ENCODE measurements at regions not wholly inside any gene's neighbourhood (a gene's known extent, or its start where the extent isn't known, plus 50 kb on each side); places are given as distances from the start of the nearest gene placed in this dataset.
A peak's percentile ranks its signal among the peaks of the same experiment; 100 is the strongest.
"Not testable (repeated sequence)": the region's sequence is repeated elsewhere in the genome, so short reads cannot be mapped to it uniquely, and the experiment has no call there.

- DNase-seq, result no peak
These were observed 115.7 kb upstream of the EPB41L4A start for GRCh38 chr5:112534611-112535255.

- no peak for DNase-seq
These were observed 116.3 kb upstream of the EPB41L4A start for GRCh38 chr5:112535356-112535755.

GRCh38 chr5:112544558-112544957, 125.5 kb upstream of the EPB41L4A start:
- DNase-seq, result not testable (repeated sequence)

- DNase-seq, result no peak
These were observed 128.0 kb upstream of the EPB41L4A start for GRCh38 chr5:112546946-112547592.

- no peak for DNase-seq
These were observed 129.3 kb upstream of the EPB41L4A start for GRCh38 chr5:112548246-112548881.

GRCh38 chr5:112549127-112549526, 130.1 kb upstream of the EPB41L4A start:
- DNase-seq, result no peak

- no peak for DNase-seq
These were observed 130.6 kb upstream of the EPB41L4A start for GRCh38 chr5:112549605-112550166.

GRCh38 chr5:112551419-112552032, 132.4 kb upstream of the EPB41L4A start:
- DNase-seq, result peak; percentile 73

GRCh38 chr5:112552216-112552615, 133.1 kb upstream of the EPB41L4A start:
- no peak for DNase-seq

- no peak for DNase-seq
These were observed 133.7 kb upstream of the EPB41L4A start for GRCh38 chr5:112552791-112553190.

- no peak for DNase-seq
These were observed 135.3 kb upstream of the EPB41L4A start for GRCh38 chr5:112554101-112554977.

- no peak for DNase-seq
These were observed 136.1 kb upstream of the EPB41L4A start for GRCh38 chr5:112555197-112555596.

GRCh38 chr5:112555691-112556090, 136.6 kb upstream of the EPB41L4A start:
- DNase-seq, result no peak

GRCh38 chr5:112559501-112559900, 140.4 kb upstream of the EPB41L4A start:
- not testable (repeated sequence) for DNase-seq

- DNase-seq, result no peak
These were observed 141.3 kb upstream of the EPB41L4A start for GRCh38 chr5:112560371-112560770.

GRCh38 chr5:112563169-112563826, 144.2 kb upstream of the EPB41L4A start:
- DNase-seq, result no peak

- no peak for DNase-seq
These were observed 147.2 kb upstream of the EPB41L4A start for GRCh38 chr5:112566251-112566650.

GRCh38 chr5:112569596-112569995, 150.5 kb upstream of the EPB41L4A start:
- no peak for DNase-seq

- DNase-seq, result no peak
These were observed 151.8 kb upstream of the EPB41L4A start for GRCh38 chr5:112570708-112571444.

- no peak for DNase-seq
These were observed 154.4 kb upstream of the EPB41L4A start for GRCh38 chr5:112573441-112573840.

GRCh38 chr5:112574536-112574935, 155.5 kb upstream of the EPB41L4A start:
- no peak for DNase-seq
